Testis (tissue), 2 donors: ENCODE measurements at regions not wholly inside any gene's neighbourhood (a gene's known extent, or its start where the extent isn't known, plus 50 kb on each side); places are given as distances from the start of the nearest gene placed in this dataset.

Source experiments
- CTCF ChIP-seq, 3 experiments: fragments of 450-650 bp in 2 of 3; fragments of 200-600 bp in 1 of 3; sonication (generic) in 1 of 3; IDR thresholded peaks; one replicate each; pipeline ENCODE4 v1.5.1; 2016 to 2019; ENCODE audit warnings: antibody characterized with exemption in 3 of 3, mild to moderate bottlenecking in 2 of 3, moderate library complexity in 1 of 3
- POLR2A ChIP-seq: fragments of 450-650 bp; IDR thresholded peaks from one replicate; pipeline ENCODE4 v1.6.1; 2017; ENCODE audit warnings: antibody characterized with exemption, mild to moderate bottlenecking, moderate library complexity

GRCh38 chr5:67976181-67976580, 239.4 kb upstream of the PIK3R1 start:
- TF ChIP-seq POLR2A (no peak), CTCF (IDR thresholded peaks at IDR 0.05) (no peak)
